MM.1S (cell line): ENCODE measurements at regions not wholly inside any gene's neighbourhood (a gene's known extent, or its start where the extent isn't known, plus 50 kb on each side); places are given as distances from the start of the nearest gene placed in this dataset.

ENCODE experiments used
- DNase-seq: peaks from one replicate; pipeline ENCODE4 v3.0.0-alpha.2; 2015
- H2AFZ ChIP-seq: fragments of 300-600 bp; sonication (generic); 2 replicates; pipeline ENCODE4 v1.6.0; 2016; ENCODE audit warnings: antibody characterized with exemption, low read length
- H3F3A ChIP-seq: fragments of 300-600 bp; sonication (generic); 2 replicates; pipeline ENCODE4 v1.6.1; 2016; ENCODE audit warnings: mild to moderate bottlenecking, antibody characterized with exemption, low read length, moderate library complexity, mixed read lengths; ENCODE audit not compliant: insufficient read depth
- H3K27ac ChIP-seq: fragments of 300-600 bp; sonication (generic); 2 replicates; pipeline ENCODE4 v1.5.1; 2016; ENCODE audit warnings: mild to moderate bottlenecking, low read length
- H3K27me3 ChIP-seq: fragments of 300-600 bp; sonication (generic); replicated peaks from 2 replicates; pipeline ENCODE4 v1.6.0; 2016; ENCODE audit warnings: low read length; ENCODE audit not compliant: insufficient read depth
- H3K36me3 ChIP-seq: fragments of 300-600 bp; sonication (generic); replicated peaks from 2 replicates; pipeline ENCODE4 v1.6.1; 2016; ENCODE audit warnings: mild to moderate bottlenecking, low read length, mixed read lengths; ENCODE audit not compliant: insufficient read depth
- H3K4me1 ChIP-seq: fragments of 300-600 bp; sonication (generic); 2 replicates; pipeline ENCODE4 v1.6.1; 2016; ENCODE audit warnings: low read length, mixed read lengths
- H3K4me2 ChIP-seq: fragments of 300-600 bp; sonication (generic); 2 replicates; pipeline ENCODE4 v1.6.0; 2016; ENCODE audit warnings: low read depth, low read length
- H3K4me3 ChIP-seq: fragments of 300-600 bp; sonication (generic); 2 replicates; pipeline ENCODE4 v1.5.1; 2016; ENCODE audit warnings: low read length, mixed read lengths
- H3K79me2 ChIP-seq: fragments of 300-600 bp; sonication (generic); 2 replicates; pipeline ENCODE4 v1.6.1; 2016; ENCODE audit warnings: mixed run types, low read length, mixed read lengths
- H3K9ac ChIP-seq: fragments of 300-600 bp; sonication (generic); 2 replicates; pipeline ENCODE4 v1.6.1; 2016; ENCODE audit warnings: low read length, mixed read lengths
- H3K9me2 ChIP-seq: fragments of 300-600 bp; sonication (generic); replicated peaks from 2 replicates; pipeline ENCODE4 v1.6.1; 2016; ENCODE audit warnings: mild to moderate bottlenecking, low read length, mixed read lengths; ENCODE audit not compliant: insufficient read depth
- H3K9me3 ChIP-seq: fragments of 300-600 bp; sonication (generic); replicated peaks from 2 replicates; pipeline ENCODE4 v1.6.1; 2016; ENCODE audit warnings: mild to moderate bottlenecking, low read length, mixed read lengths; ENCODE audit not compliant: insufficient read depth
- H4K20me1 ChIP-seq: fragments of 300-600 bp; sonication (generic); 2 replicates; pipeline ENCODE4 v1.6.1; 2016; ENCODE audit warnings: mild to moderate bottlenecking, low read length, moderate library complexity, mixed read lengths; ENCODE audit not compliant: insufficient read depth
- CTCF ChIP-seq: fragments of 300-600 bp; sonication (generic); IDR thresholded peaks from 2 replicates; pipeline ENCODE4 v1.5.1; 2016; ENCODE audit warnings: antibody characterized with exemption, low read length, mixed read lengths
- EZH2 ChIP-seq: fragments of 300-600 bp; sonication (generic); optimal IDR thresholded peaks from 2 replicates; pipeline ENCODE3; 2017; ENCODE audit warnings: low read depth, mild to moderate bottlenecking, antibody characterized with exemption, low read length, mixed read lengths
- EZH2phosphoT487 ChIP-seq: fragments of 300-600 bp; sonication (generic); IDR thresholded peaks from 2 replicates; pipeline ENCODE4 v1.6.1; 2018; ENCODE audit warnings: antibody characterized with exemption, low read length

DNA sequence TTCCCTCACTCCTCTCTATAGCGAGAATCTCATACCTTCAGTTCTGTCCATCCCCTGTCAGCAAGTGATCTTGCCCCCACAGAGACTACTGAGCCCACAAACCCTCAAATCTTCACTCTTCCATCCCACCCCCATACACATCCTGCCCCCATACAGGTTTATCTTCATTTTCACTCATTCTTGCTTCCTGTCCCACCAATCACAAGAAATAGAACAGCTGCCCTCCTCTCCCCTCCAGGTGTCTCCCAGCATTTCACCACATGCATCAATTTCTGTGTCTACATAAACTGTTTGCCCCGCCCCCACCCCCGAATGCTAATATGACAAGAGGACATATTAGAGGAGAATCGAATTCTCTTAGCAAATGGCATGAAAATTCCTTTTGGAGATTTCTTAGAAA is 54.9 kb upstream of the CARMIL1 start:
- Histone ChIP-seq H4K20me1 (no peaks in the 10 kb centered on the region), H3K9ac (no peak overlapping the region), H3K9me2 (no peaks in the 10 kb centered on the region), H3K79me2 (no peaks in the 10 kb centered on the region), H2AFZ (peak overlapping the region; percentile 63; the same call in 1 of the 2 replicates), H3K4me2 (peak overlapping the region; percentile 54), H3K27me3 (no peaks in the 10 kb centered on the region), H3K36me3 (no peaks in the 10 kb centered on the region), H3K4me1 (0 out of 2 replicates have a peak, but pooled peaks cover 4% of the 10 kb centered on the region), H3K9me3 (no peaks in the 10 kb centered on the region), H3F3A (no peaks in the 10 kb centered on the region), H3K4me3 (no peak overlapping the region), H3K27ac (no peak overlapping the region)
- no peak for DNase-seq
- TF ChIP-seq CTCF (no peak), EZH2phosphoT487 (no peak), EZH2 (no peak)

DNA sequence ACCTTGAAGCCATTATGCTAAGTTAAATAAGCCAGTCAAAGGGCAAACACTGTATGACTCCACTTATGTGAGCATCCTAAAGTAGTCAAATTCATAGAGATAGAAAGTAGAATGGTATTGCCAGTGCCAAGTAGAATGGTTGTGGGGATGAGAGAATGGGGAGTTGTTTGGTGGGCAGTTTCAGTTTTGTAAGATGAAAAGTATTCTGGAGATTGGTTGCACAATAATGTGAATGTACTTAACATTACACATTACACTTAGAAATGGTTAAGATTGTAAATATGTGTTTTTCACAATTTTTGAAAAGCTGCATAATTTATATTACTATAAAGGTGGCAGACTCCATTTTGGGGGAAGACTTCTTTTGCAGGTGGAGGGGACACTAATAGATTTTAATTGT is 51.3 kb upstream of the CARMIL1 start:
- H4K20me1 ChIP-seq, result no peaks in the 10 kb centered on the region
- H3K9me2 ChIP-seq, result no peaks in the 10 kb centered on the region
- H3K4me2 ChIP-seq, result no peak overlapping the region
- H3F3A ChIP-seq, result no peaks in the 10 kb centered on the region
- no peaks in the 10 kb centered on the region for H3K27me3 ChIP-seq
- no peak for TF ChIP-seq EZH2
- TF ChIP-seq EZH2phosphoT487, result no peak
- no peak for TF ChIP-seq CTCF
- H2AFZ ChIP-seq, result no peak overlapping the region
- no peak for DNase-seq
- H3K9ac ChIP-seq, result no peak overlapping the region
- H3K36me3 ChIP-seq, result no peaks in the 10 kb centered on the region
- no peak overlapping the region for H3K4me3 ChIP-seq
- H3K79me2 ChIP-seq, result no peaks in the 10 kb centered on the region
- no peak overlapping the region for H3K27ac ChIP-seq
- 0 out of 2 replicates have a peak, but pooled peaks cover 4% of the 10 kb centered on the region for H3K4me1 ChIP-seq
- no peaks in the 10 kb centered on the region for H3K9me3 ChIP-seq
